Colonic mucosa (tissue), 4 donors: ENCODE measurements at regions not wholly inside any gene's neighbourhood (a gene's known extent, or its start where the extent isn't known, plus 50 kb on each side); places are given as distances from the start of the nearest gene placed in this dataset.

Experiments
- DNase-seq: peaks from one replicate; pipeline ENCODE4 v3.0.0-alpha.2; 2020
- H3K27ac ChIP-seq: fragments of 200-600 bp; one replicate; pipeline ENCODE4 v1.8.0; 2021
- H3K27me3 ChIP-seq: fragments of 200-600 bp; one replicate; pipeline ENCODE4 v1.8.0; 2021
- H3K36me3 ChIP-seq: fragments of 200-600 bp; one replicate; pipeline ENCODE4 v1.8.0; 2021
- H3K4me1 ChIP-seq: fragments of 200-600 bp; one replicate; pipeline ENCODE4 v1.8.0; 2021; ENCODE audit warnings: mild to moderate bottlenecking
- H3K4me3 ChIP-seq: fragments of 200-600 bp; one replicate; pipeline ENCODE4 v1.8.0; 2021
- H3K9ac ChIP-seq, 2 donors: one replicate each; pipeline ENCODE4 v1.7.0; 2013; ENCODE audit warnings: control low read depth in 2 of 2, low read depth in 2 of 2, low read length in 2 of 2
- H3K9me3 ChIP-seq: fragments of 200-600 bp; one replicate; pipeline ENCODE4 v1.8.0; 2021
- CTCF ChIP-seq: fragments of 200-600 bp; IDR thresholded peaks from one replicate; pipeline ENCODE4 v1.8.0; 2022; ENCODE audit warnings: antibody characterized with exemption, mild to moderate bottlenecking
- intact Hi-C: fragments of 100-400 bp; cut with DNase I; formaldehyde crosslinking; loops from one replicate; pipeline ENCODE4 v1.14.1; 2022
- donor health status: healthy.
- donor health status: DM: no; HTN: no; CAD: no.
- donor health status: DM: no; HTN: no; CAD: no.

- no peaks in the 10 kb centered on the region for H3K27me3 ChIP-seq
- TF ChIP-seq CTCF, result no peak
- no peaks in the 10 kb centered on the region for H3K36me3 ChIP-seq
- peak overlapping the region; percentile 27 for H3K27ac ChIP-seq
- DNase-seq, result no peak
- no peaks in the 10 kb centered on the region for H3K9me3 ChIP-seq
- intact Hi-C loops, result no loop called here
- H3K4me1 ChIP-seq, result no peaks in the 10 kb centered on the region
- H3K9ac ChIP-seq, result peak overlapping the region in 1 of 2 donors; percentile 26
- H3K4me3 ChIP-seq, result no peak overlapping the region
These were observed 288.9 kb upstream of the C2CD4B start for GRCh38 chr15:62453981-62454380.

- Histone ChIP-seq H3K27me3 (no peaks in the 10 kb centered on the region), H3K9ac (peak overlapping the region in 1 of 2 donors; percentile 26), H3K4me1 (no peaks in the 10 kb centered on the region), H3K27ac (no peak overlapping the region), H3K4me3 (no peak overlapping the region), H3K9me3 (no peaks in the 10 kb centered on the region), H3K36me3 (no peaks in the 10 kb centered on the region)
- no peak for DNase-seq
- TF ChIP-seq CTCF, result no peak
- intact Hi-C loops, result no loop called here
These were observed 289.6 kb upstream of the C2CD4B start for GRCh38 chr15:62454567-62455172.

- DNase-seq, result no peak
- Histone ChIP-seq H3K4me1 (no peaks in the 10 kb centered on the region), H3K27ac (no peak overlapping the region), H3K4me3 (no peak overlapping the region), H3K9ac (no peak overlapping the region), H3K36me3 (no peaks in the 10 kb centered on the region), H3K27me3 (no peaks in the 10 kb centered on the region), H3K9me3 (no peaks in the 10 kb centered on the region)
- intact Hi-C loops, result no loop called here
- no peak for TF ChIP-seq CTCF
These were observed 290.4 kb upstream of the C2CD4B start for GRCh38 chr15:62455441-62455921.

GRCh38 chr15:62456011-62456920 lies 291.2 kb upstream of the C2CD4B start:
- Histone ChIP-seq H3K9ac (no peak overlapping the region), H3K27me3 (no peaks in the 10 kb centered on the region), H3K9me3 (no peaks in the 10 kb centered on the region), H3K27ac (no peak overlapping the region), H3K36me3 (no peaks in the 10 kb centered on the region), H3K4me1 (no peaks in the 10 kb centered on the region), H3K4me3 (no peak overlapping the region)
- no peak for DNase-seq
- intact Hi-C loops, result no loop called here
- TF ChIP-seq CTCF, result no peak

GRCh38 chr15:62457100-62457499 lies 292.0 kb upstream of the C2CD4B start:
- no peak overlapping the region for H3K9ac ChIP-seq
- TF ChIP-seq CTCF, result no peak
- H3K4me3 ChIP-seq, result no peak overlapping the region
- no peaks in the 10 kb centered on the region for H3K4me1 ChIP-seq
- H3K9me3 ChIP-seq, result no peaks in the 10 kb centered on the region
- no peaks in the 10 kb centered on the region for H3K27me3 ChIP-seq
- no peak for DNase-seq
- intact Hi-C loops, result no loop called here
- no peaks in the 10 kb centered on the region for H3K36me3 ChIP-seq
- no peak overlapping the region for H3K27ac ChIP-seq
